NCI-H774 (cell line): ENCODE measurements at regions not wholly inside any gene's neighbourhood (a gene's known extent, or its start where the extent isn't known, plus 50 kb on each side); places are given as distances from the start of the nearest gene placed in this dataset.
"Not testable (repeated sequence)": the region's sequence is repeated elsewhere in the genome, so short reads cannot be mapped to it uniquely, and the experiment has no call there.

Experiments used
- DNase-seq: peaks from one replicate; lab custom pipeline; 2025; lab: John Stamatoyannopoulos, UW

DNA sequence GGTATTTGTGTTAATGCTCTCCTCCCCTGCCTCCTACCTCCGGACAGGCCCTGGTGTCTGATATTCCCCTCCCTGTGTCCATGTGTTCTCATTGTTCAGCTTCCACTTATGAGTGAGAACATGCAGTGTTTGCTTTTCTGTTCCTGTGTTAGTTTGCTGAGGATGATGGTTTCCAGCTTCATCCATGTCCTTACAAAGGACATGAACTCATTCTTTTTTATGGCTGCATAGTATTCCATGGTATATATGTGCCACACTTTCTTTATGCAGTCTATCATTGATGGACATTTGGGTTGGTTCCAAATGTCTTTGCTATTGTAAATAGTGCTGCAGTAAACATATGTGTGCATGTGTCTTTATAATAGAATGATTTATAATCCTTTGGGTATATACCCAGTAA is 105.2 kb upstream of the SNX2 start:
- DNase-seq, result not testable (repeated sequence)

DNA sequence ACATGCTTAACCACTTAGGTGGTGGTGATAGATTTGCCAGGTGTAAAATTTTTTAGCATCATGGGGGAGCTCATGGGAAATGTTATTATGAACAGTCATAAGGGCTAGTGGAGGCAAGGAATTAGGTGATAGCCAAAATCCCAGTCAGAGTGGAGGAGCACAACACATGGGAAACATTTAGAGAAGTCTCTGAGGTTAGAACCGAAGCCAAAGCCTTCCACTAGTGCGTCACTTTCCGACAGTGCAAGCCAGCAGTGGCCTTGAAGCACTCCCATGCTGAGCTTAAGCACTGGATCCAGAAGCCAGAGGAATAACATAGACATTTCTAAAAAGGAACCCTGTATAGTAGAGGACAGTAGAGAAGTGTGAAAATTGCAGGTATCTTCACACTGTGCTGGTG is 101.5 kb upstream of the SNX2 start:
- no peak for DNase-seq

DNA sequence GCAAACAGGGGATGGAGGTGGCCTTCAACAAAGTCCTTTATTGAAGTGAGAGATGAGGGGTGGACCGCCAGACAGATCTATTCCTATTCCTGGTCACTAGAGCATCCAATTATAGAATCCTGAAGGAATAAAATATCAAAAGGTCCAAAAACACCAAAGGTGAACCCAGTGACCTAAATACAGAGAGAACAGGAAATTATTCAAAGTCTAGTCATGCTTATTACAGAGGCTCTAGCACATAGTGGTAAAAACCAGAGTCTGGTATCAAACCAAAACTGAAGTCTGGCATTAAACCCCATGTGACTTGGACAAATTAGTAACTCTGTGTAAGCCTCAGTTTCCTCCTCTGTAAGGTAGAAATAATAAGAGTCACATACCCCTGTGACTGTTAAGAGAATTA is 100.5 kb upstream of the SNX2 start:
- no peak for DNase-seq

DNA sequence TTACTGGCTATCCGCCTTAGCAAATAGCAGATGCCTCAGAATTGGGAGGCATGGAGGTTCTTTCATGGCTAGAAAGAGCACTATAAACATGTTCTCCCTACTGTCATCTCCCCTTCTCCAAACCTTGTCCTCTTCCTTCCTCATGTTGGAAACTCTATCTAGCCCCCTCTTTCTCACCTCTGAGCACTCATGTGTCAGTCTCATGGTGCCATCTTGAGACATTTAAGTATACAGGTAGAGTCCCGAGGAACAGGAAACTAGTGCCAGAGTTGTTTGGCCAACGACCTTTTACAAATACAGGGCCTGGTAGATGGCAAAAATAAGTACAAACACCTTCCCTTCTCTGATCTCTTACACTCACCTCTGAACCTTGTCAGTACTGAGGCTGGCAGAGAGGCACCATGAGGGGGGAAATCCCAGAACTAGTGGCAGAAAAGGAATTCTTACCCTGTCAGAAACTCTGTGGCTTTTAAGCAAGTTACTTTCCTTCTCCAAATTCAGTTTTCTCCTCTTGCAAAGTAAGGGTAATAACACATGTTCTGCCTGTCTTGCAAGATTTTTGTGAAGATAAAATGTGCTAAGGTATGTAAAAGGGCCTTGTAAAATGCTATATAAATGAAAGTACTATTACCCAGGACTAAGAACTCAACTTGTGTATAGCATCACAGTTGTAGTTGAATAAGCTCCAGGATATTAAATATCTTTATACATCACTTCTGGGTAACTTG is 94.1 kb upstream of the SNX2 start:
- no peak for DNase-seq

DNA sequence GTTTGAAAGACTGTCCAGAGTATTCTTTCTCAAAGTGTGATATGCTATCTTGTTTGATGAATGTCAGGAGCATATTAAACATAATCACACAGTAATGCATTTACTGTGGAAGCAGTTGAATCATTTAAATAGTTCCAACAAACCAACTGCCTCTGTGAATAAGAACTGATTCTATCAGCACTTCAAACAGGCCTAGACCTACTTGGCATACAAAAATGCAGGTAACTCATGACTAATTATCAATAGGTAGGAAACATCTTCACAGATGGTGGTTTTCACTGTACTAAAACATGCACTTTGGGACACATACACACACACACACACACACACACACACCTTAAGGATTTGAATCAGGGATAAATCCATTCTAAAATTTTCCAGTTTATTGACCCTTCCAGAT is 91.2 kb upstream of the SNX2 start:
- no peak for DNase-seq

DNA sequence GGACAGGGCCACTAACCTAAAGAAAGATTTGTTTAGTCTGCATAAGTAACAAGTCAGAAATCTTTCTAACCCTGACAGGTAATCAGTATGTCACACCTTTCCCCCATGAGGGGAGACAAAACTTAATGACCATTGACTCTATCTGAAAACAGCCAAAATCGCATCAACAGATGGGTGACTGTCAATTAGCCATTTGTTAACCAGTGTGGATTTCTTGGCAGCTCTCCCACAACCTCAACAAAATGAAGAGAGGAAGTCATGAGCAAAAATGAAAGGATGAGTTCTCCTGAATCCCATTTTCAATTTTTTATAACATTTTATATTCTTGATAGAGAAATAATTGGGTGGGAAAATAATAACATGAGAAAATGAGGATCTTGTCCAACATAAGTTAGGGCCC is 84.6 kb upstream of the SNX2 start:
- DNase-seq, result no peak

DNA sequence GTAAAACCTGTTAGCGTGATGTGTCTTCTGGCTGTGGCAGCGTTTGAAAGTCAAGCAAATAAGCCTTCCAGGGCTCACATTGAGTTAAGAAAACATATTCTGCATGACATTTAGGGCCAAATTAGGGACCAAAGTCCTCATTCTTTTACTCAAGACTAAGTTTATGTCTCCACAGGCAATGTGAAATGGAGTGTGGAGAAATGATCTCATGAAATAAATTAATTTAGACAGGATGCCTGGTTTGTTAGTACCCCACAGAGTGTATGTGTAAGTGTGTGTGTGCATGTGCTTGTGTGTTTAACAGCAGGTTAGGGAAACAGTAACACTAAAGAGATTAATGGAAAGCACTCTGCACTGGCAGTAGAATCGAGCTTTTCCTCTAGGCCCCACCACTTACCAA is 82.9 kb upstream of the SNX2 start:
- no peak for DNase-seq

DNA sequence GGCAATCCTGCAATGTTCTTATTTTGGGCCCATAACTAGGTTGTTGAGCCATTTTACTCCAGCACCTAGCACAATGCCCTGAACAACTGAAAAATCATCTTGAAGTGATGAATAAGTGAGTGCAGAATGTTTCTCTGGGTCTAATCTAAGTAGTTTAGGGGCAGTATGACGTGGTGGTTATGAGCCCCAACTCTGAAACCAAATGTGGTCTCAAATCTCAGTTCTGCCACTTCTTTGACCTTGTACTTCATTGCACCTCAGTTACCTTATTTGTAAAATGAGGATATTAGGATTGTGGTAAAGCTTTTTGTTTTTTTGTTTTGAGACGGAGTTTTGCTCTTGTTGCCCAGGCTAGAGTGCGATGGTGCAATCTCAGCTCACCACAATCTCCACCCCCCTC is 80.9 kb upstream of the SNX2 start:
- no peak for DNase-seq

DNA sequence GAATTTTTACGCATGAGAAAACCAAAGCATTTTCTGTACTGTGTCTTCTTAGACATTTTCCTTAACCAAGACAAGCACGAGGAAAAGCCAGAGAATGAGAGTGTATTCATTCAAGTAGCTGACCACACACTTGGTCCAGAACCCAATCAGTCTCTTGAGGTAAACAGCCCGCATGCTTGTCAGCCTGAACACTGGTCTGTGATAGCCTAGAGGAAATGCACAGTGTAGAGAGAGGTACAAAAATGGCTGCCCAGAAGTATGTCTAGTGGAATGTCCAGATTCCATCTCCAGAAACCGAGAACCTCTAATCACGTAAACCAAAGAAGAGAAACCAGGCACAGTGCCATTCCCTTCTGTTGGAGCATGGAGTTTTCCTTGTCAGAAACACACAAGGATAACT is 80.0 kb upstream of the SNX2 start:
- no peak for DNase-seq

DNA sequence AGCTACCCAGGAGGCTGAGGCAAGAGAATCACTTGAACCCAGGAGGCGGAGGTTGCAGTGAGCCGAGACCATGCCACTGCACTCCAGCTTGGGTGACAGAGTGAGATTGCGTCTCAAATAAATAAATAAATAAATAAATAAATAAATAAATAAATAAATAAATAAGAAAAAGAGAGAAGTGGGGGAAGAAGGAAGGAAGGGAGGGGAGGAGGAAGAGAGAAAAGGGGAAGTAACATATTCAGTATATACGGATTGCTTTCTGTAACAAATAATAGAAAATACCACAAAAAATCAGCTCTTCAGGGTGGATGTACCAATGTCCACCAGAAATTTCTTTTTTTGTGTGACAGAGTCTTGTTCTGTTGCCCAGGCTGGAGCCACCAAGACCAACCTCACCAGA is 78.1 kb upstream of the SNX2 start:
- DNase-seq, result not testable (repeated sequence)

DNA sequence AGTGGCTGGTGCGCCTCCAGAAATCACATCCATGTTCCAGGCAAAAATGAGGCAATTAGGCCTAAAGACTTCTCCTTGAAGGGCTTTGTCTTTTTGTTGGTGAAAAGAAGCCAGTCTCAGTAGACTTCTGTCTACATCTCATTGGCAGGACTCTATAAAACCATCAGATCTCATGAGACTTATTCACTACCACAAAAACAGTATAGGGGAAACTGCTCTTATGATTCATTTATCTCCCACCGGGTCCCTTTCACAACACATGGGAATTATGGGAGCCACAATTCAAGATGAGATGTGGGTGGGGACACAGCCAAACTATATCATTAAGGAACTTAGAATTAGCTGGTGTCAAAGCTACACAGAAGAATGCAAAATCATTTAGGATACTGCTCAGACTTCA is 77.7 kb upstream of the SNX2 start:
- no peak for DNase-seq

DNA sequence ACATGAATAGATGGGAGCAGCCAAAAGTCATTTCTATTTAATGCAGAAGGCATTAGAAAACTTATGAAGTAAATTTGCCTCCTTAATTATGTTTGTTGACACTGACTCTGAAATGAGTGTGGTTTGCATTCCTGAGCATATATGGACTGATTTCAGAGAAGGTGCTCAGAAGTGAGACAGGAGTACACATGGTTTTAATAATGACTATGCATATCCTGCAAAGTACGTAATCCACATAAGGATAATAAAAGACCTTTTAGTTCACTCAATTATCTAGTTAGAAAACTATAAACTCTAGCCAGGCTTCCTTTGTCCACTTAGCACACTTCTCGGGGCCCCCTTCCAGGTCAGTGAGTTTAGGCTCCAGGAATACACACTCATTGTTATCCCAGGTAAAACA is 75.7 kb upstream of the SNX2 start:
- DNase-seq, result no peak

DNA sequence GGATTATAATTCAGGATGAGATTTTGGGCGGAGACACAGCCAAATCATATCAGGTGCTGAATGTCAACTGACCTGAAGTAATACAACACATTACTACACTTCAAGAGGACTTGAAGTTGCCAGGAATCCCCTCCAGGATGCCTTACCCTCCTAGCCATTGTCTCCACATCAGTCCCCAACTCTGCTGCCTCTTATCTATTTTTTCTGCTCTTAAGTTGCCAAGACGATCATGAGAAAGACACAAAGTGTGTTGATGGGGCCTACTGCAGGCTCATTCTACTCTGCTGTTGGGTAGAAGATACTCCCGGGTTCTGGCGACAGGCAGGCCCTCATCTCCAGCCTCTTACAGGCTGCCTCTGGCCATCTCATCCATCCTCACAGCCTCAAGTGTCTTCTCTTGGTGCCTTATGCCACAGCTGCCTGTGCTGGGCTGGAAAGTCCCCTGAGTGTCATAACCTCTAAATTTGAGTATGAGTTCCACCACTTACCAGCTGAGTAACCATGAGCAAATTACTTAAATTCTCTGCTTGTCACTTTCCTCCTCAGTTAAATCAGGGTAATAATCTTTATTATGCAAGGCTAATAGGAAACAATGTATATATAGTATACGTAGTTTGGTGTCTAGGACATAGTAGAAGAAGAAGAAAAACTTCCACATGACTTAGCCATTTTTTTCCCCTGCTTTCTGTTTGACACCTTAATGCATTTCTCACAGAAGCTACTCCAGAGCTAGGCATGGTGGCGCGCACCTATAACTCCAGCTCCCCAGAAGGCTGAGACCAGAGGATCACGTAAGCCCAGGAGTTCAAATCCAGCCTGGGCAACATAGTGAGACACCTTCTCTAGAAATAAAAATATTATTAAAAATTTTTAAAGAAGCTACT is 73.0 kb upstream of the SNX2 start:
- DNase-seq, result no peak

DNA sequence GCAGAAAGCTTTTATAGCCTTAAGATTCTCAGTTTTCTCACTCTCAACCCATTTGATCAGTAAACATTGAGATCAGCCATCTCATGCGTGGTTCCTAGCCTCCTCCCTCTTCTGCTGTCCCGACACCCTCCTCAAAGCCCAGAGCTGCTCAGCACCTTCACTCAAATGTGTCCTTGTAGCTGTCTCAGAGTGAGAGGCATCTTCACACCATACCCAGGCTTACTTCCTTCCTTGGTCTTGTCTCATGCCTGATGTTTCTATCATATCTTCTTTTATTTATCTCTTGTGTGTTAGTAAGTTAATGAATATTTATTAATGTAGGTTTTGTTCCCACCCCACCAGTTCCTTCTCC is 72.4 kb upstream of the SNX2 start:
- no peak for DNase-seq

DNA sequence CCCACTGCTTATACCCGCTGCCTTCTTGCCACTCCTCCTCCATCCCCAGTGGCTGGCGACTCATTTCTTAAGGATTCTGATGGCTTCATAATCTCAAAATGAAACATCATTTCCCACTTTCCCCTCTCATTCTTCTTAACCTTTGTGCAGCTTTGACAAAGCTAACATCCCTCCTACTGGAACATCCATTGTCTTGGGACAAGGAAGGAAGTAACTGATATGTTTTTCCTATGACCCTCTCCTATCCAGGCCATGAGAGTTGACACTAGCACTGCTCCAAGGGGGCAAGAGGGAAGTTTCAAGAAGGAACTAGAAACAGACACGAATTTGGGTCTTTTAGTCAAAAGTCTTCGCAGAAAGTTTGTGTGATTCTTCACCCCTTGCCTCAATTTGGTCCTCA is 71.7 kb upstream of the SNX2 start:
- no peak for DNase-seq

DNA sequence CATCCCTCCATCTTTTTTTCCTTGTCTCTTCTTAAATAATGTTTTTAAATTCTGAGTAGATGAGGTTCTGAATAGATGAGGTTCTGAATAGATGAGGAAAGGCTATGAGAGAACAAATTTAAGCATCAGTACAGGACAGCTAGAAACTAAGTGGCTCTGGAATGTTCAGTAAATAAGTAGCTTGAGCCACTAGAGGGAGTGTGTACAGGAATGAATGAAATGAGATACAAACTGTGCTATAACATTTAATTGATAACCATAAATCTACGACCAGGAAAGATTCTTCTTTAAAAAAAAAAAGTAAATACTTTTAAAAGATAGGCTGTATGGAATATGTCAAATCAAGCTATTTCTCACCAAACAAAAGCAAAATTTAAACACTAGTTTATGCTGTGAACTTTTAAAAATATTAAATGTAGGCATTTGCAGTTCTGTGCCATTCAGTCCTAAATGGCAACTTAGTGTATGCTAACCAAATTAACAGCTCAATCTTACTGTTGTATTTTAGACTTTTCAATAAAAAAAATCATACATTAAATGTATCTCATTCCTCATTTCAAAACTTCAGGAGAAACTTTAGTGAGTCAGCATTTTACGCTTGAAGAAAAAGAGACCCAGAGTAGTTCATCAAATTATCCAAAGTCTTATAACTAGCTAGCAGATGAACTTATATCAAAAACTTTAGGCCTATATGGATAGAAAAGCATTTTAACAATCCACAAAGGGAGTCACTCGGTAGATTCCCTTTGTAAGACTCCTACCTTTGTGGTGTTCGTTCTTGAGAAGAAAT is 70.4 kb upstream of the SNX2 start:
- DNase-seq, result peak; percentile 6

DNA sequence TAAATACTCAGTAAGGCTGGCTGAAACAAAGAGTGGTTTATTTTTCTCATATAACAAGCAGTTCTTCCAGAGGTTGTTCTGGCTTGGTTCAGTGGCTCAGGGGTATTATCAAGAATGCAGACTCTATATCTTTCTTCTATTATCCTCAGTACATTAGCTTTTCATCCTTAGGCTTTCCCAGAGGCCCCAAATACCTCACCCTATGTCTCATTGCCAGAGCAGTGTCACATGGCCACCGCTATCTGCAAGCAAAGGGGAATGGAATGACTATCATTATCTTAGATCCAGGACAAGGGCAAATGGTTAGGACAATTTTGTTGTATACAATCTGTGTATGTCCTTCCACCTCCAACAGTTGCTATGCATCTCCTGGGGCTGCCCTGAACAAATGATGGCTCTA is 69.0 kb upstream of the SNX2 start:
- DNase-seq, result no peak

DNA sequence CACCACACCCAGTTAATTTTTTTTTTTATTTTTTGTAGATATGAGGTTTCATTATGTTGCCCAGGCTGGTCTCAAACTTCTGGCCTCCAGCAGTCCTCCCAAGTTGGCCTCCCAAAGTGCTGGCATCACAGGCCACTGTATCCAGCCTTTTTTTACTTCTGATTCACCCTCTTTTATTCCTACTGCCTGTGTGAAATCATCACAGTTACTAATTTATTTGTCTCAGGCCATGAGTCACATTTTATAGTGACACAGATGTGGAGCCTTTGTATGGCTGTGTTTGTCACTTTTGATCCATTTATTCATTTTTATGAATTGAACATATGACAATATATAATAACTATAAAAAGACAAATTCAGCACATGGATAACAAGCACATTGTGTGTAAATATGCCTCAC is 67.1 kb upstream of the SNX2 start:
- DNase-seq, result no peak

DNA sequence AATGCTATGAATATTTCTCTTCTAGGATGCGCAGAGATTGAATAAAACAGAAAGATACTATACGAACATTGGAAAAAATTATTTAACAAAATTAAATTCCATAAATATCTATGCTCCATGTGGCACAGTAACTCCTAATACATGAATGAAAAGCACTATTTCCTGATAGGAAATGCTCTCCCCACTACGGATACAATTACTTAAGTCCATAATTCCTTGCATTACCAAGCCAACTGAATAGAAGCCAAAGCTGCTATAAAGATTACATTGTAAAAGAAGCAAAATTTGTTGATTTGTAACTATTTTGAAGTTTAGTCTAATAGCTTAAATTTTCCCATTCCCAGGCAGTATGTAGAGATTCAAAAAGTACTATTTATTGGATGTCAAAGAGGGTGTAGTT is 61.8 kb upstream of the SNX2 start:
- DNase-seq, result no peak

DNA sequence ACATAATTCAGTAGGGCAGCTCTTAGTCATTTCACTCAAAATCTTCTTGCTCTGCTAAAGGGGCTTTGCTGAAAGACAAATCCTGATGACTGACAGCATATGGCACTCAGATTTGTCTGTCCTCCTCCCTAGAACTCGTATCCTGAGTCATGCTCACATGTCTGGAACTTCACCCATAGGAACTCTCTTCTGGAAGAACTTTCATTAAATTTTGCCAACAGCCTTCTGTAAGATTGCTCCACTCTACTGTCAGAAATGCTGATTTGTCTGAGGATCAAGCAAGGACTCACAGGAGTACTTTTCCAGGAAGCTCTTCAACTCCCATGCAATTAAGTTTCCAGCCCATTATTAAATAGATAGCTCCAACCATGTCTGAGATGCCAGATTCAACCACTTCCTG is 59.8 kb upstream of the SNX2 start:
- DNase-seq, result no peak

DNA sequence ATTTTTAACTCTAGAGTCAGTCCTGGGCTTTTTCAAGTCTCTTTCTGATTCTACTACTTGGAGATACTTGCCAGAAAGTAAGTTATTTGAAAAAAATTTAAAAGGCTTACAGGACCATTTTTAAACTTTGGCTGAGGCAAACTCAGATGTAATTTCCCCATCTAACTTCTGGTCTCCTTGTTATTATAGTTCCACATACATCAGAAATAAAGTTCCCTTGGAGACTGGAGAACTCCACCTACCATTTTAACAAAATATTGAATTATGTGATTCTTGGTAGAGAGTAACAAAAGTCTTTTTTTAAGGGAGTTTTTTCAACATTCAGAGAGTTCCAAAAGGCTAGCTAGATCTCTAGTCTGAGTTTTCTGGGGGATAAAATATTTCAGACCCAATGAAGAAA is 56.3 kb upstream of the SNX2 start:
- no peak for DNase-seq

DNA sequence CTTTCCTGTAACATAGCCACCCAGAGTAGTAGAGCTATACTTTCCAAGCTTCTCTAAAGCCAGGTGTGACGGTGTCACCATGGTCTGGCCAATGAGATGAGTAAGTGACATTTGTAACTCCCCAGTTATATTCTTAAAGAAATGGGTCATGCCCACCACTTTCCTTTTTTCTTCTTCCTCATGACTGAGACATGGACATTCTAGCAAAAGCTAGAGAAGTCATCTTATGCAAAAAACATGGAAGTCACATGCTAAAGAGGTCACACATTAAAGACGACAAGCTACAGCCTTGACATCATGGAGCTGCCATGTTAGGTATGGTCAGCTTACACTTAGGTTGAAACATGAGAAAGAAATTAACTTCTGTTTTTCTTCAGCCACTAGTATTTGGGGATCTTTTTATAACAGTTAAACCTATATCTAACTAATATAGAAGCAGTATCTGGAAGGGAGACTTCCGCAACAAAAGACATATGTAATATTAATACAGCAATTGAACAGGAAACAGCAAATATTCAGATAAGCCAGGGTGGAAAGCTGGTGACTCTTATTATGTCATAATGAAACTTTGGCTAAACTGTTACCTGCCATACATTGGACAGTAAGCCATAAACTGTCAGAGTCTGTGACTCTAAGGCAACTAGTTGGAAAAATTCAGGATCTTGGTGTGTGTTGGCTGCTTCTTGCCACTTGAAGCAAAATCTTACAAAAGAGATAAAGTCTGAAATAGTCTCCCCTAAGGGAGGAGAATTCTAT is 54.7 kb upstream of the SNX2 start:
- no peak for DNase-seq
